SK-N-SH (cell line): ENCODE measurements at regions not wholly inside any gene's neighbourhood (a gene's known extent, or its start where the extent isn't known, plus 50 kb on each side); places are given as distances from the start of the nearest gene placed in this dataset.

ENCODE experiments used
- CTCF ChIA-PET: fragments of 300-600, 350-600 bp; formaldehyde crosslinking; extraction: SDS; loops from one replicate; lab custom pipeline; 2021; lab: Yijun Ruan, JAX
- POLR2A ChIA-PET: fragments of 350-600 bp; sonication (Branson Sonifier 250); formaldehyde crosslinking; extraction: SDS; loops from one replicate; lab custom pipeline; 2020; ENCODE audit warnings: antibody characterized with exemption, inconsistent platforms; lab: Yijun Ruan, JAX
- DNase-seq: peaks from one replicate; pipeline ENCODE4 v3.0.0; 2012
- H2AFZ ChIP-seq: fragments of 200-600 bp; sonication (generic); 2 replicates; pipeline ENCODE4 v1.8.1; 2016; ENCODE audit warnings: antibody characterized with exemption, mild to moderate bottlenecking, low read depth
- H3F3A ChIP-seq: fragments of 200-600 bp; sonication (generic); replicated peaks from 2 replicates; pipeline ENCODE3; 2016; ENCODE audit warnings: antibody characterized with exemption, mild to moderate bottlenecking; ENCODE audit not compliant: insufficient read depth
- H3K27ac ChIP-seq, 2 experiments: fragments of 200-500 bp in 1 of 2; fragments of 200-600 bp in 1 of 2; sonication (Bioruptor generic) in 1 of 2; sonication (generic), shearing (Covaris generic) in 1 of 2; 2 replicates each; pipeline versions ENCODE4 v1.5.1 to v1.6.1; 2014 to 2016; ENCODE audit warnings: low read depth in 2 of 2, inconsistent platforms in 1 of 2, low read length in 1 of 2, mild to moderate bottlenecking in 1 of 2, mixed read lengths in 1 of 2
- H3K27me3 ChIP-seq: fragments of 200-600 bp; sonication (generic), shearing (Covaris generic); 2 replicates; pipeline ENCODE4 v1.6.1; 2016; ENCODE audit warnings: mixed run types; ENCODE audit not compliant: insufficient read depth
- H3K36me3 ChIP-seq, 2 experiments: fragments of 200-500 bp in 1 of 2; fragments of 200-600 bp in 1 of 2; sonication (Bioruptor generic) in 1 of 2; sonication (generic) in 1 of 2; replicated peaks in 1 of 2; 2 replicates each; pipeline versions ENCODE3 to v1.5.1; 2014 to 2016; ENCODE audit warnings: low read length in 1 of 2, mild to moderate bottlenecking in 1 of 2; ENCODE audit not compliant: insufficient read depth in 2 of 2, control insufficient read depth in 1 of 2
- H3K4me1 ChIP-seq, 2 experiments: fragments of 200-500 bp in 1 of 2; fragments of 200-600 bp in 1 of 2; sonication (Bioruptor generic) in 1 of 2; sonication (generic), shearing (Covaris generic) in 1 of 2; 2 replicates each; pipeline versions ENCODE4 v1.5.1 to v1.6.1; 2014 to 2016; ENCODE audit warnings: low read depth in 1 of 2, low read length in 1 of 2, mixed run types in 1 of 2; ENCODE audit not compliant: insufficient read depth in 2 of 2, control insufficient read depth in 1 of 2
- H3K4me2 ChIP-seq: fragments of 200-600 bp; sonication (generic), shearing (Covaris generic); 2 replicates; pipeline ENCODE4 v1.6.1; 2017; ENCODE audit warnings: mixed run types
- H3K4me3 ChIP-seq, 2 experiments: fragments of 200-500 bp in 1 of 2; fragments of 200-600 bp in 1 of 2; sonication (Bioruptor generic) in 1 of 2; sonication (generic), shearing (Covaris generic) in 1 of 2; 2 replicates each; pipeline versions ENCODE4 v1.5.1 to v1.8.1; 2014 to 2016; ENCODE audit warnings: low read depth in 2 of 2, inconsistent platforms in 1 of 2, low read length in 1 of 2, mild to moderate bottlenecking in 1 of 2, mixed read lengths in 1 of 2, moderate library complexity in 1 of 2
- H3K79me2 ChIP-seq: fragments of 200-600 bp; sonication (generic); 2 replicates; pipeline ENCODE4 v1.8.1; 2017; ENCODE audit warnings: mild to moderate bottlenecking; ENCODE audit not compliant: insufficient read depth
- H3K9ac ChIP-seq: fragments of 200-600 bp; sonication (generic); 2 replicates; pipeline ENCODE4 v1.6.1; 2017; ENCODE audit warnings: mixed run types
- H3K9me2 ChIP-seq: fragments of 200-600 bp; sonication (generic); 2 replicates; pipeline ENCODE4 v1.6.1; 2017; ENCODE audit warnings: mixed run types
- H3K9me3 ChIP-seq: fragments of 200-600 bp; sonication (generic); 2 replicates; pipeline ENCODE4 v1.6.1; 2017; ENCODE audit warnings: mixed run types, mild to moderate bottlenecking, moderate library complexity
- H4K20me1 ChIP-seq: fragments of 200-600 bp; sonication (generic); 2 replicates; pipeline ENCODE4 v1.6.1; 2017; ENCODE audit warnings: mild to moderate bottlenecking, mixed run types; ENCODE audit not compliant: insufficient read depth
- CHD2 ChIP-seq: fragments of 150-350 bp; IDR thresholded peaks from 2 replicates; pipeline ENCODE4 v1.6.1; 2018; ENCODE audit warnings: low read length; ENCODE audit not compliant: partially characterized antibody
- CTCF ChIP-seq: fragments of 200-600 bp; sonication (generic); IDR thresholded peaks from 2 replicates; pipeline ENCODE4 v1.6.1; 2017; ENCODE audit warnings: antibody characterized with exemption, mild to moderate bottlenecking, moderate library complexity
- EP300 ChIP-seq, 2 experiments: IDR thresholded peaks; 2 replicates each; pipeline versions ENCODE4 v1.4.0 to v1.6.1; 2012; ENCODE audit warnings: borderline replicate concordance in 1 of 2, low read depth in 1 of 2, low read length in 1 of 2
- EZH2phosphoT487 ChIP-seq: fragments of 200-600 bp; sonication (generic); IDR thresholded peaks from 2 replicates; pipeline ENCODE4 v1.6.1; 2017; ENCODE audit warnings: low read depth, mixed run types, mild to moderate bottlenecking, antibody characterized with exemption, moderate library complexity, borderline replicate concordance
- GABPA ChIP-seq: IDR thresholded peaks from 2 replicates; pipeline ENCODE4 v1.4.0; 2012; ENCODE audit warnings: low read depth, mild to moderate bottlenecking
- GATA2 ChIP-seq: sonication (generic); formaldehyde crosslinking; IDR thresholded peaks from 2 replicates; pipeline ENCODE4 v1.5.0; 2020; ENCODE audit warnings: mild to moderate bottlenecking, missing genetic modification reagents
- MAX ChIP-seq: IDR thresholded peaks from 2 replicates; pipeline ENCODE4 v1.4.0; 2012; ENCODE audit warnings: low read depth
- MEF2A ChIP-seq: IDR thresholded peaks from 2 replicates; pipeline ENCODE4 v1.4.0; 2012; ENCODE audit warnings: low read depth, borderline replicate concordance
- PBX3 ChIP-seq: IDR thresholded peaks from 2 replicates; pipeline ENCODE4; 2012
- POLR2AphosphoS5 ChIP-seq: IDR thresholded peaks from 2 replicates; pipeline ENCODE4 v1.6.1; 2012; ENCODE audit warnings: low read depth, low read length
- RFX5 ChIP-seq: IDR thresholded peaks from 2 replicates; pipeline ENCODE4 v1.6.1; 2012; ENCODE audit warnings: mild to moderate bottlenecking, improper control_type of control experiment, low read length
- SIN3A ChIP-seq: IDR thresholded peaks from 2 replicates; pipeline ENCODE4 v1.6.1; 2012; ENCODE audit warnings: low read depth, mild to moderate bottlenecking, low read length, moderate library complexity, borderline replicate concordance
- SMC3 ChIP-seq: IDR thresholded peaks from 2 replicates; pipeline ENCODE4 v1.6.1; 2012; ENCODE audit warnings: low read depth, low read length, improper control_type of control experiment
- USF1 ChIP-seq: IDR thresholded peaks from 2 replicates; pipeline ENCODE4 v1.4.0; 2012; ENCODE audit warnings: low read depth, borderline replicate concordance
- USF2 ChIP-seq: fragments of 150-350 bp; IDR thresholded peaks from 2 replicates; pipeline ENCODE4 v1.6.1; 2017; ENCODE audit warnings: antibody characterized with exemption, low read length, low read depth, borderline replicate concordance
- YY1 ChIP-seq: IDR thresholded peaks from 2 replicates; pipeline ENCODE4 v1.4.0; 2012; ENCODE audit warnings: low read depth, mild to moderate bottlenecking
- ZBTB33 ChIP-seq: IDR thresholded peaks from 2 replicates; pipeline ENCODE4 v1.4.0; 2012; ENCODE audit warnings: low read depth, borderline replicate concordance
- WGBS: methylation state at CpG from one replicate; pipeline ENCODE4 v1.1.6; 2017; ENCODE audit warnings: low lambda C conversion rate; 5-methylcytosine and 5-hydroxymethylcytosine counted together

GRCh38 chr15:99509686-99510461 lies 55.9 kb upstream of the MEF2A start:
- Histone ChIP-seq H3K9ac (no peak overlapping the region), H3K4me1 (peaks cover 0 to 14% of the 10 kb centered on the region in 2 experiments; a peak in 2 of 4 replicates), H3K4me3 (no peak overlapping the region), H3K9me3 (no peaks in the 10 kb centered on the region), H3K9me2 (no peaks in the 10 kb centered on the region), H3K4me2 (no peak overlapping the region), H3F3A (no peaks in the 10 kb centered on the region), H3K27ac (no peak overlapping the region), H4K20me1 (no peaks in the 10 kb centered on the region), H3K79me2 (no peaks in the 10 kb centered on the region), H2AFZ (no peak overlapping the region)
- DNase-seq: no peak
- CTCF ChIA-PET: no interaction called here
- no peak for TF ChIP-seq EP300 (IDR thresholded peaks at IDR 0.05; ENCODE audit: borderline replicate concordance in 1 of 2, low read depth in 1 of 2, low read length in 1 of 2)
- TF ChIP-seq ZBTB33: no peak
- TF ChIP-seq GABPA: no peak
- TF ChIP-seq CHD2: no peak
- TF ChIP-seq MAX: no peak
- TF ChIP-seq SMC3: no peak
- no peak for TF ChIP-seq CTCF
- TF ChIP-seq YY1: no peak
- no peak for TF ChIP-seq POLR2AphosphoS5
- no peak for TF ChIP-seq PBX3
- no peak for TF ChIP-seq RFX5
- TF ChIP-seq, all 33 proteins: peak for 0
- H3K27me3 ChIP-seq: no peaks in the 10 kb centered on the region
- POLR2A ChIA-PET: no interaction called here
- WGBS: 95% methylated on average over 7 of the region's 7 CpGs
- no peaks in the 10 kb centered on the region for H3K36me3 ChIP-seq

- ChIA-PET POLR2A (no interaction called here), CTCF (interaction anchor here (1.0 to 2.5 kb wide), 3 partner anchors 10 to 193 kb away, joined by 3 to 10 read pairs (median 4); no protein-coding TSS in a partner anchor)
- H3K4me3 ChIP-seq: no peak overlapping the region
- H3K4me1 ChIP-seq: peaks cover 0 to 14% of the 10 kb centered on the region in 2 experiments; a peak in 2 of 4 replicates
- H2AFZ ChIP-seq: no peak overlapping the region
- H4K20me1 ChIP-seq: no peaks in the 10 kb centered on the region
- H3F3A ChIP-seq: no peaks in the 10 kb centered on the region
- 84% methylated on average over 6 of the region's 6 CpGs for WGBS
- H3K9me3 ChIP-seq: no peaks in the 10 kb centered on the region
- H3K79me2 ChIP-seq: no peaks in the 10 kb centered on the region
- no peaks in the 10 kb centered on the region for H3K9me2 ChIP-seq
- H3K27ac ChIP-seq: no peak overlapping the region
- H3K36me3 ChIP-seq: no peaks in the 10 kb centered on the region
- H3K9ac ChIP-seq: no peak overlapping the region
- no peaks in the 10 kb centered on the region for H3K27me3 ChIP-seq
- no peak overlapping the region for H3K4me2 ChIP-seq
- no peak for DNase-seq
- TF ChIP-seq SIN3A (no peak), GABPA (no peak), MEF2A (no peak), GATA2 (CRISPR knock-in tag) (no peak), USF2 (no peak), USF1 (no peak), EZH2phosphoT487 (no peak), POLR2AphosphoS5 (no peak), EP300 (IDR thresholded peaks at IDR 0.05; ENCODE audit: borderline replicate concordance in 1 of 2, low read depth in 1 of 2, low read length in 1 of 2) (no peak)
Observed at GRCh38 chr15:99511531-99511865, 54.3 kb upstream of the MEF2A start.
